OCI-LY1 (cell line): ENCODE measurements at regions not wholly inside any gene's neighbourhood (a gene's known extent, or its start where the extent isn't known, plus 50 kb on each side); places are given as distances from the start of the nearest gene placed in this dataset.

Experiments used
- CTCF ChIP-seq: fragments of 200-600 bp; sonication (generic), shearing (Covaris generic); IDR thresholded peaks from 2 replicates; pipeline ENCODE4 v1.5.1; 2017; ENCODE audit warnings: mild to moderate bottlenecking, antibody characterized with exemption, low read length, moderate library complexity, mixed read lengths
- EZH2 ChIP-seq: fragments of 200-600 bp; sonication (generic), shearing (Covaris generic); IDR thresholded peaks from 2 replicates; pipeline ENCODE4 v1.8.0; 2017; ENCODE audit warnings: borderline replicate concordance, mixed run types, mild to moderate bottlenecking, antibody characterized with exemption, low read length, moderate library complexity, mixed read lengths

- no peak for TF ChIP-seq CTCF
- no peak for TF ChIP-seq EZH2
Measured at GRCh38 chr2:176581557-176582165, 312.4 kb downstream of the MTX2 start.
